H9 (cell line): ENCODE measurements at regions not wholly inside any gene's neighbourhood (a gene's known extent, or its start where the extent isn't known, plus 50 kb on each side); places are given as distances from the start of the nearest gene placed in this dataset.
A peak's percentile ranks its signal among the peaks of the same experiment; 100 is the strongest.

Experiments used
- DNase-seq: peaks from one replicate; pipeline ENCODE4 v3.0.0-alpha.2; 2017
- H2AFZ ChIP-seq: one replicate; pipeline ENCODE4 v1.6.1; 2013; ENCODE audit warnings: mild to moderate bottlenecking, low read length, control low read depth, moderate library complexity
- H2AK5ac ChIP-seq: 2 replicates; pipeline ENCODE4 v1.6.1; 2013; ENCODE audit warnings: low read length, control low read depth, mixed read lengths; ENCODE audit not compliant: insufficient read length
- H2BK120ac ChIP-seq: one replicate; pipeline ENCODE4 v1.6.1; 2013; ENCODE audit warnings: low read depth, mild to moderate bottlenecking, low read length, control low read depth, inconsistent platforms; ENCODE audit not compliant: poor library complexity, severe bottlenecking
- H2BK12ac ChIP-seq: 2 replicates; pipeline ENCODE4 v1.6.1; 2013; ENCODE audit warnings: low read length, control low read depth, mixed read lengths, low read depth; ENCODE audit not compliant: insufficient read length
- H2BK15ac ChIP-seq: 2 replicates; pipeline ENCODE4 v1.6.1; 2013; ENCODE audit warnings: low read depth, low read length, control low read depth
- H2BK20ac ChIP-seq: one replicate; pipeline ENCODE4 v1.6.1; 2013; ENCODE audit warnings: low read depth, mild to moderate bottlenecking, low read length, control low read depth, inconsistent platforms; ENCODE audit not compliant: poor library complexity, severe bottlenecking
- H2BK5ac ChIP-seq: 2 replicates; pipeline ENCODE4 v1.6.1; 2013; ENCODE audit warnings: low read length, control low read depth, mixed read lengths; ENCODE audit not compliant: insufficient read length
- H3K14ac ChIP-seq: 2 replicates; pipeline ENCODE4 v1.6.1; 2013; ENCODE audit warnings: low read length, control low read depth; ENCODE audit not compliant: insufficient read depth
- H3K18ac ChIP-seq: 2 replicates; pipeline ENCODE4 v1.6.1; 2013; ENCODE audit warnings: low read depth, mild to moderate bottlenecking, mixed read lengths, low read length, control low read depth; ENCODE audit not compliant: insufficient read length
- H3K23ac ChIP-seq: 2 replicates; pipeline ENCODE4 v1.6.1; 2013; ENCODE audit warnings: low read length, control low read depth, mixed read lengths, low read depth; ENCODE audit not compliant: insufficient read length
- H3K23me2 ChIP-seq: 2 replicates; pipeline ENCODE4 v1.6.1; 2013; ENCODE audit warnings: low read depth, mild to moderate bottlenecking, mixed read lengths, low read length, control low read depth; ENCODE audit not compliant: insufficient read length, poor library complexity, severe bottlenecking
- H3K27ac ChIP-seq: 2 replicates; pipeline ENCODE4 v1.5.1; 2013; ENCODE audit warnings: low read length, control low read depth, mixed read lengths, low read depth; ENCODE audit not compliant: insufficient read length
- H3K27me3 ChIP-seq: 2 replicates; pipeline ENCODE4 v1.6.1; 2013; ENCODE audit warnings: low read length, control low read depth, inconsistent platforms; ENCODE audit not compliant: insufficient read depth
- H3K4ac ChIP-seq: 2 replicates; pipeline ENCODE4 v1.6.1; 2013; ENCODE audit warnings: low read depth, mild to moderate bottlenecking, control low read depth, inconsistent platforms, low read length, moderate library complexity
- H3K4me1 ChIP-seq: 2 replicates; pipeline ENCODE4 v1.6.1; 2013; ENCODE audit warnings: low read length, control low read depth, inconsistent platforms; ENCODE audit not compliant: insufficient read depth
- H3K4me2 ChIP-seq: 2 replicates; pipeline ENCODE4 v1.6.1; 2013; ENCODE audit warnings: low read length, control low read depth, mixed read lengths; ENCODE audit not compliant: insufficient read length, insufficient read depth
- H3K56ac ChIP-seq: 2 replicates; pipeline ENCODE4 v1.6.1; 2013; ENCODE audit warnings: low read depth, mild to moderate bottlenecking, mixed read lengths, low read length, control low read depth; ENCODE audit not compliant: insufficient read length
- H3K79me1 ChIP-seq: 2 replicates; pipeline ENCODE4 v1.6.1; 2013; ENCODE audit warnings: low read depth, mild to moderate bottlenecking, moderate library complexity, low read length, control low read depth, inconsistent platforms; ENCODE audit not compliant: insufficient read depth, poor library complexity, severe bottlenecking
- H3K79me2 ChIP-seq: 2 replicates; pipeline ENCODE4 v1.6.1; 2013; ENCODE audit warnings: low read length, control low read depth, inconsistent platforms; ENCODE audit not compliant: insufficient read depth
- H3K9ac ChIP-seq: 2 replicates; pipeline ENCODE4 v1.6.1; 2013; ENCODE audit warnings: low read length, control low read depth, mixed read lengths; ENCODE audit not compliant: insufficient read length; ENCODE audit errors: extremely low read depth
- H3K9me3 ChIP-seq: one replicate; pipeline ENCODE4 v1.6.1; 2013; ENCODE audit warnings: low read depth, low read length, inconsistent platforms; ENCODE audit not compliant: control insufficient read depth
- H3T11ph ChIP-seq: one replicate; pipeline ENCODE4 v1.6.1; 2013; ENCODE audit warnings: mild to moderate bottlenecking, low read length, control low read depth, inconsistent platforms
- H4K20me1 ChIP-seq: one replicate; pipeline ENCODE4 v1.6.1; 2013; ENCODE audit not compliant: control insufficient read depth, insufficient read length, insufficient read depth
- H4K5ac ChIP-seq: 2 replicates; pipeline ENCODE4 v1.6.1; 2013; ENCODE audit warnings: low read depth, mild to moderate bottlenecking, mixed read lengths, low read length, control low read depth; ENCODE audit not compliant: insufficient read length
- H4K8ac ChIP-seq: replicated peaks from 2 replicates; pipeline ENCODE4 v1.6.1; 2013; ENCODE audit warnings: low read length, control low read depth, mixed read lengths, low read depth; ENCODE audit not compliant: insufficient read length
- H4K91ac ChIP-seq: 2 replicates; pipeline ENCODE4 v1.6.1; 2013; ENCODE audit warnings: low read depth, mild to moderate bottlenecking, moderate library complexity, mixed read lengths, low read length, control low read depth; ENCODE audit not compliant: insufficient read length
- H3K27ac Mint-ChIP-seq, 3 experiments: 2 replicates in 2 of 3; 3 replicates in 1 of 3; pipeline ENCODE4 v1.8.0; 2020 to 2021; ENCODE audit warnings: mixed read lengths in 3 of 3, mild to moderate bottlenecking in 1 of 3, moderate library complexity in 1 of 3
- H3K27me3 Mint-ChIP-seq: 2 replicates; pipeline ENCODE4 v1.8.0; 2021; ENCODE audit warnings: low read depth, mild to moderate bottlenecking, moderate library complexity, mixed read lengths
- H3K36me3 Mint-ChIP-seq, 3 experiments: 2 replicates in 2 of 3; 3 replicates in 1 of 3; pipeline ENCODE4 v1.8.0; 2020 to 2021; ENCODE audit warnings: low read depth in 3 of 3, mixed read lengths in 3 of 3; ENCODE audit not compliant: insufficient read depth in 1 of 3
- H3K4me1 Mint-ChIP-seq, 2 experiments: 2 replicates each; pipeline ENCODE4 v1.8.0; 2020; ENCODE audit warnings: mixed read lengths in 2 of 2
- H3K4me3 Mint-ChIP-seq, 2 experiments: 2 replicates in 1 of 2; 3 replicates in 1 of 2; pipeline ENCODE4 v1.8.0; 2020 to 2021; ENCODE audit warnings: mild to moderate bottlenecking in 2 of 2, mixed read lengths in 2 of 2, moderate library complexity in 1 of 2
- H3K9me3 Mint-ChIP-seq, 2 experiments: 2 replicates in 1 of 2; 3 replicates in 1 of 2; pipeline ENCODE4 v1.8.0; 2020; ENCODE audit warnings: mild to moderate bottlenecking in 2 of 2, mixed read lengths in 2 of 2, moderate library complexity in 1 of 2
- CTCF ChIP-seq: fragments of 200-600 bp; sonication (generic); conservative IDR thresholded peaks from 3 replicates; pipeline ENCODE4 v1.8.0; 2021; ENCODE audit warnings: antibody characterized with exemption, mild to moderate bottlenecking
- WGBS: extraction: QIAGEN DNeasy Blood & Tissue Kit; methylation state at CpG from one replicate; pipeline ENCODE4 v1.1.7; 2013; ENCODE audit warnings: missing lambda C conversion rate, low lambda C conversion rate, mixed read lengths; ENCODE audit not compliant: insufficient read length; ENCODE audit errors: extremely low coverage; 5-methylcytosine and 5-hydroxymethylcytosine counted together

GRCh38 chr17:70608957-70609356 is 439.6 kb downstream of the KCNJ2 start:
- no peaks in the 10 kb centered on the region for H3K27me3 Mint-ChIP-seq
- H4K5ac ChIP-seq, result no peak overlapping the region

More at GRCh38 chr17:70608957-70609356, 439.6 kb downstream of the KCNJ2 start:
- Histone ChIP-seq H3K27me3 (no peaks in the 10 kb centered on the region), H2BK20ac (no peak overlapping the region), H4K8ac (no peak overlapping the region), H2AK5ac (no peak overlapping the region), H3K4me1 (no peaks in the 10 kb centered on the region; the same call in 1 of the 2 replicates), H4K20me1 (no peaks in the 10 kb centered on the region), H2BK120ac (no peak overlapping the region), H3K9ac (no peak overlapping the region), H3K56ac (no peak overlapping the region), H2BK5ac (no peak overlapping the region), H3T11ph (no peak overlapping the region), H4K91ac (no peak overlapping the region), H3K18ac (no peak overlapping the region), H3K14ac (no peak overlapping the region), H3K79me2 (no peaks in the 10 kb centered on the region), H3K4ac (no peak overlapping the region), H3K79me1 (no peaks in the 10 kb centered on the region), H3K9me3 (no peaks in the 10 kb centered on the region), H2BK15ac (no peak overlapping the region), H3K23ac (no peak overlapping the region), H3K4me2 (no peak overlapping the region), H3K27ac (no peak overlapping the region), H2BK12ac (no peak overlapping the region), H3K23me2 (no peaks in the 10 kb centered on the region), H2AFZ (no peak overlapping the region)
- no peak overlapping the region for H3K4me3 Mint-ChIP-seq
- no peak for DNase-seq
- peaks cover 20 to 24% of the 10 kb centered on the region in 2 experiments for H3K4me1 Mint-ChIP-seq
- no peaks in the 10 kb centered on the region for H3K9me3 Mint-ChIP-seq
- peak overlapping the region in 1 of 3 experiments; percentile 26; a peak in 2 of 7 replicates for H3K27ac Mint-ChIP-seq
- no peaks in the 10 kb centered on the region for H3K36me3 Mint-ChIP-seq
- TF ChIP-seq CTCF, result no peak
- WGBS, result no CpG with 5 or more reads among the region's 2 CpGs
